BE2C (cell line): ENCODE measurements at regions not wholly inside any gene's neighbourhood (a gene's known extent, or its start where the extent isn't known, plus 50 kb on each side); places are given as distances from the start of the nearest gene placed in this dataset.

Source experiments
- DNase-seq: peaks from one replicate; pipeline ENCODE4 v3.0.0-alpha.2; 2020
- H3K27me3 ChIP-seq: fragments of 250-450 bp; sonication (Bioruptor Pico); 2 replicates; pipeline ENCODE4 v1.5.1; 2020; ENCODE audit warnings: mild to moderate bottlenecking
- H3K36me3 ChIP-seq: fragments of 250-450 bp; sonication (Bioruptor Pico); 2 replicates; pipeline ENCODE4 v1.5.1; 2020; ENCODE audit warnings: mild to moderate bottlenecking
- H3K4me1 ChIP-seq: fragments of 250-450 bp; sonication (Bioruptor Pico); 2 replicates; pipeline ENCODE4 v1.5.1; 2020
- H3K4me3 ChIP-seq: 2 replicates; pipeline ENCODE4 v1.5.1; 2011; ENCODE audit warnings: low read depth, low read length
- H3K9me3 ChIP-seq: fragments of 250-450 bp; sonication (Bioruptor Pico); 2 replicates; pipeline ENCODE4 v1.5.1; 2020
- TF ChIP-seq, protein P1 (sequence below): IDR thresholded peaks from 2 replicates; pipeline ENCODE4 v1.5.1; 2012; ENCODE audit warnings: mild to moderate bottlenecking, low read depth, low read length

DNA sequence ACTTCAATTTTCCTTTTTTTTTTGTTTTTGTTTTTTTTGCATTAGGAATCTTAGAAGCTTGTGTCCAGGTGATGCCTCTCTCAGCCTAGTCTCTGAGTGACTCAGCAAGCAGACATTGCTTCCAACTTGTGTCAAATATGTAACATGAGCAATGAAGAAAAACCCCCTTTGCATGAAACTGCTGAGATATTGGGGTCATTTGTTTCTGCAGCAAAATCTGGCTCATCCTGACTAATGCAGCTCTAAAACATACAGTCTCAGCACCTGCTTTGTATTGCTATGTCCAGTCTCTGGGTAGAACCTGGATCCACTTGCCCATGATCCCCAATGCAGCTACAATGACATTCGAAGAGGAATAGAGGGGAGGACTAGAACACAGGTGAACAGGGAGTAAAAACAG, 55.7 kb upstream of the LRFN2 start:
- Histone ChIP-seq H3K4me1 (peaks cover 5% of the 10 kb centered on the region; the same call in 1 of the 2 replicates), H3K36me3 (no peaks in the 10 kb centered on the region), H3K4me3 (no peak overlapping the region), H3K9me3 (no peaks in the 10 kb centered on the region), H3K27me3 (no peaks in the 10 kb centered on the region)
- TF ChIP-seq, protein P1, sequence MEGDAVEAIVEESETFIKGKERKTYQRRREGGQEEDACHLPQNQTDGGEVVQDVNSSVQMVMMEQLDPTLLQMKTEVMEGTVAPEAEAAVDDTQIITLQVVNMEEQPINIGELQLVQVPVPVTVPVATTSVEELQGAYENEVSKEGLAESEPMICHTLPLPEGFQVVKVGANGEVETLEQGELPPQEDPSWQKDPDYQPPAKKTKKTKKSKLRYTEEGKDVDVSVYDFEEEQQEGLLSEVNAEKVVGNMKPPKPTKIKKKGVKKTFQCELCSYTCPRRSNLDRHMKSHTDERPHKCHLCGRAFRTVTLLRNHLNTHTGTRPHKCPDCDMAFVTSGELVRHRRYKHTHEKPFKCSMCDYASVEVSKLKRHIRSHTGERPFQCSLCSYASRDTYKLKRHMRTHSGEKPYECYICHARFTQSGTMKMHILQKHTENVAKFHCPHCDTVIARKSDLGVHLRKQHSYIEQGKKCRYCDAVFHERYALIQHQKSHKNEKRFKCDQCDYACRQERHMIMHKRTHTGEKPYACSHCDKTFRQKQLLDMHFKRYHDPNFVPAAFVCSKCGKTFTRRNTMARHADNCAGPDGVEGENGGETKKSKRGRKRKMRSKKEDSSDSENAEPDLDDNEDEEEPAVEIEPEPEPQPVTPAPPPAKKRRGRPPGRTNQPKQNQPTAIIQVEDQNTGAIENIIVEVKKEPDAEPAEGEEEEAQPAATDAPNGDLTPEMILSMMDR = no peak
- no peak for DNase-seq

DNA sequence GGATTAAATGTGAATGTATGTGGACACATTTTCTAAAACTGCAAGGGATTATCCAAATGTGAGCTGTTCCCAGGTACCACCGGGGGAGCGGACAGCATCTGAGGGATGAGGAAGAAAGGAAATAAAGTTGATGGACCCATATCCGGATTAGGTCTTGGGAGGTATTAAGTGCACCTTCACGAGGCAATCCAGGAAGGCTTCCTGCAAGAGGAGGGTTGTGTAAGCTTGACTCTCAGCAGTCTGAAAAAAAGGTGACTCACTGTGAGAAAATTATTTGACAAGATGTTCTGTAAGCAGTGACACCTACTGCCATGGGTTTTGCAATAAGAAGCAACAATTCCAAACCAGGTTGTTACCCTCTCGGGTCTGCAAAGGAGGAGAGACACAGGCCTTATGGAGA, 55.0 kb upstream of the LRFN2 start:
- H3K9me3 ChIP-seq = no peaks in the 10 kb centered on the region
- no peaks in the 10 kb centered on the region for H3K27me3 ChIP-seq
- H3K4me3 ChIP-seq = no peak overlapping the region
- H3K36me3 ChIP-seq = no peaks in the 10 kb centered on the region
- TF ChIP-seq, protein P1 = no peak
- H3K4me1 ChIP-seq = peaks cover 5% of the 10 kb centered on the region; the same call in 1 of the 2 replicates
- no peak for DNase-seq

DNA sequence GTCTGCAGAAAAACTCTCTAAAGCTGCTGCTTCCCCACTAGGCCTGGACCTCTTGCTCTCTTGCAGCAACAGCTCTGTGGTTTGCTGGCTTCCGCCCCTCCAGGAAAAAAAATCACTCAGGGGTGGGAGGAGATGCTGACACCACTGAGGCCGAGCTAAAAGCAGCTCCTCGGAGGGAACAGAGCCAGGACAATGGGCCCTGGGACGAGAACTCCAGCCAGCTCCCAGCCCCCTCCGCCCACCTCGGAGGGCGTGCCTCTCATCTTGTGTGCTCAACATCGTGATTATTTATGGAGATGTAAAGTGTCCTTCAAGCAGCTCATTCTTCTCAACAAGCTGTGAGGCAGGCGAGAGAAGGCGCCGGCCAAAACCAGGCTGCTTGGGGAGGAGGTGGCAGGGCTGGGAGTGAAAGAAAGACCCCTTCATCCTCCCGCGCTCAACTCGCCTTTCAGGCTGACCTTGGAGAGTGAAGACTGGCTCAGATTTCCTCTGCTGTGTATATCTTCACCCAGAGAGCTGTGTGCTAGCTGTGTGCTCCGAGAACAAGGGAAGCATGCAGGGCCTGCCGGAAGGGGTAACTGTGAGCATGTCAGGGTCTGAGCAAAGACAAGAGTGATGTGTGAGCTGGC, 53.5 kb upstream of the LRFN2 start:
- Histone ChIP-seq H3K4me3 (no peak overlapping the region), H3K27me3 (no peaks in the 10 kb centered on the region), H3K36me3 (no peaks in the 10 kb centered on the region), H3K4me1 (peaks cover 9% of the 10 kb centered on the region), H3K9me3 (no peaks in the 10 kb centered on the region)
- no peak for DNase-seq
- TF ChIP-seq, protein P1 = no peak
